HG02798 (cell line): ENCODE measurements at regions not wholly inside any gene's neighbourhood (a gene's known extent, or its start where the extent isn't known, plus 50 kb on each side); places are given as distances from the start of the nearest gene placed in this dataset.

Source experiments
- ATAC-seq: cut with Tn5 transposase; IDR thresholded peaks from one replicate; pipeline ENCODE4 v1.9.1; 2021; ENCODE audit warnings: mild to moderate bottlenecking; ENCODE audit not compliant: unreplicated experiment, poor library complexity

GRCh38 chr11:95338430-95338991 lies 107.5 kb upstream of the SESN3 start:
- ATAC-seq: no peak

GRCh38 chr11:95337972-95338429 lies 107.0 kb upstream of the SESN3 start:
- ATAC-seq: peak; percentile 13

- ATAC-seq: peak; percentile 93
Observed at GRCh38 chr11:95337175-95337957, 106.4 kb upstream of the SESN3 start.

- ATAC-seq: no peak
Observed at GRCh38 chr11:95335989-95336388, 105.0 kb upstream of the SESN3 start.

- no peak for ATAC-seq
Observed at GRCh38 chr11:95331161-95331560, 100.2 kb upstream of the SESN3 start.

GRCh38 chr11:95330302-95330701 lies 99.3 kb upstream of the SESN3 start:
- no peak for ATAC-seq

- no peak for ATAC-seq
Observed at GRCh38 chr11:95327273-95327948, 96.4 kb upstream of the SESN3 start.

- no peak for ATAC-seq
Observed at GRCh38 chr11:95325777-95326258, 94.8 kb upstream of the SESN3 start.

- ATAC-seq: no peak
Observed at GRCh38 chr11:95324826-95325225, 93.8 kb upstream of the SESN3 start.

GRCh38 chr11:95322539-95322938 lies 91.5 kb upstream of the SESN3 start:
- ATAC-seq: no peak

GRCh38 chr11:95318498-95318897 lies 87.5 kb upstream of the SESN3 start:
- ATAC-seq: no peak

- ATAC-seq: no peak
Observed at GRCh38 chr11:95308512-95309035, 77.6 kb upstream of the SESN3 start.

GRCh38 chr11:95307286-95307685 lies 76.3 kb upstream of the SESN3 start:
- ATAC-seq: no peak

- ATAC-seq: no peak
Observed at GRCh38 chr11:95306801-95307200, 75.8 kb upstream of the SESN3 start.

GRCh38 chr11:95306123-95306522 lies 75.1 kb upstream of the SESN3 start:
- ATAC-seq: no peak

GRCh38 chr11:95305705-95306104 lies 74.7 kb upstream of the SESN3 start:
- no peak for ATAC-seq

GRCh38 chr11:95304777-95305176 lies 73.8 kb upstream of the SESN3 start:
- ATAC-seq: no peak

GRCh38 chr11:95302211-95302610 lies 71.2 kb upstream of the SESN3 start:
- no peak for ATAC-seq

GRCh38 chr11:95301474-95301873 lies 70.5 kb upstream of the SESN3 start:
- no peak for ATAC-seq

- ATAC-seq: no peak
Observed at GRCh38 chr11:95299078-95299679, 68.2 kb upstream of the SESN3 start.
